NOMO-1 (cell line): ENCODE measurements at regions not wholly inside any gene's neighbourhood (a gene's known extent, or its start where the extent isn't known, plus 50 kb on each side); places are given as distances from the start of the nearest gene placed in this dataset.

Experiments
- DNase-seq, 2 experiments: peaks; one replicate each; lab custom pipeline; 2025; ENCODE audit not compliant: unreplicated experiment in 2 of 2; lab: John Stamatoyannopoulos, UW

GRCh38 chr10:88104223-88104622 lies 240.8 kb downstream of the PTEN start:
- no peak for DNase-seq

GRCh38 chr10:88106366-88106765 lies 242.9 kb downstream of the PTEN start:
- peak; percentile 74 to 84 for DNase-seq

GRCh38 chr10:88107296-88108097 lies 244.1 kb downstream of the PTEN start:
- DNase-seq, result no peak

- DNase-seq, result peak; percentile 95 to 98
Observed at GRCh38 chr10:88108115-88108610, 244.7 kb downstream of the PTEN start.

- DNase-seq, result no peak
Observed at GRCh38 chr10:88110355-88110754, 246.9 kb downstream of the PTEN start.

GRCh38 chr10:88110822-88111221 lies 247.4 kb downstream of the PTEN start:
- DNase-seq, result no peak

- no peak for DNase-seq
Observed at GRCh38 chr10:88111294-88111693, 247.9 kb downstream of the PTEN start.

- DNase-seq, result peak; percentile 58 to 81
Observed at GRCh38 chr10:88113232-88113631, 249.8 kb downstream of the PTEN start.

- no peak for DNase-seq
Observed at GRCh38 chr10:88113657-88114272, 250.3 kb downstream of the PTEN start.

GRCh38 chr10:88114368-88114767 lies 250.9 kb downstream of the PTEN start:
- peak in 1 of 2 experiments; percentile 37 for DNase-seq

GRCh38 chr10:88115407-88115806 lies 252.0 kb downstream of the PTEN start:
- no peak for DNase-seq

- DNase-seq, result no peak
Observed at GRCh38 chr10:88115968-88116367, 252.5 kb downstream of the PTEN start.

- peak; percentile 34 to 79 for DNase-seq
Observed at GRCh38 chr10:88116481-88116880, 253.1 kb downstream of the PTEN start.

- DNase-seq, result peak; percentile 49 to 54
Observed at GRCh38 chr10:88116971-88117626, 253.7 kb downstream of the PTEN start.

- peak; percentile 28 to 61 for DNase-seq
Observed at GRCh38 chr10:88117869-88118632, 254.6 kb downstream of the PTEN start.

- no peak for DNase-seq
Observed at GRCh38 chr10:88118729-88119128, 255.3 kb downstream of the PTEN start.

GRCh38 chr10:88119160-88119559 lies 255.7 kb downstream of the PTEN start:
- no peak for DNase-seq

- DNase-seq, result no peak
Observed at GRCh38 chr10:88120075-88120474, 256.6 kb downstream of the PTEN start.

- DNase-seq, result peak; percentile 41 to 79
Observed at GRCh38 chr10:88120599-88121333, 257.3 kb downstream of the PTEN start.

- no peak for DNase-seq
Observed at GRCh38 chr10:88121361-88121760, 257.9 kb downstream of the PTEN start.
